ENCODE measurements at regions not wholly inside any gene's neighbourhood (a gene's known extent, or its start where the extent isn't known, plus 50 kb on each side); places are given as distances from the start of the nearest gene placed in this dataset.

DNA sequence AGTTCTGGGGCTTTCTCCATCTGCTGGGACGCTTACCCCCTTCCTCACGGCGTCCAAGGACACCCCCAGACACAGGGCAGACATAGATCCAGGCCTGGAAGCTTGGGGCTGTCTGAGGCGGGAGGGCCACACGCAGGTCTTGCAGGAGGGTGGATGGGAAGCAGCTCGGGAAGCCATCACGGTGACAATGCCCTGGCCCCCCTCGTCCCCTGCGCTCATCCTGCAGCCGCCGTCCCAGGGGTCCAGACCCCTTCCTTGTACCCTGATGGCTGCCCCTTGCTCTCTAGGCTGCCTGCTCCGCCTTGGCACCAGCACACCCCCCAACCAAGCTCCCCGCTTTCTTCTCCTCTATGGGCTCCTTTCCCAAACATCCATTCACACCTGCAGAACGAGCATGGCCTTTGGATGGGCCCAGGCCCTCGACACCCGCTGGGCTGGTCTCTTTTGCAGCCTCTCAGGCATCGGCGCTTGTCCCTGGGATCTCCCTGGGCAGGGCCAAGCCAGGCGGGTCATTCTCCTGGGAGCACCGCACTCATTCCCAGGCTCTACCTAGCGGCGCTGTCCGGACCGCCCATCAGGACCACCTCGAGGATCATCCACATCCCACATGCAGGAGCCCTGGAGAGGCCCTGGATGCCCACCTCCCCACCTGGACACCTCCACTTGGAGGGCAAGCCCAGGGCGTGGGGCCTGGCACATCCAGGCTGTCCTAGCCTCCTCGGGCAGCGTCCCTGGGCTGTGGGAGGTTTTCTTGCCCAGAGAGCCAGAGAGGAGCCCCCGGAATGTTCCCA is 274.9 kb downstream of the NDUFA10 start:
- H3K27ac Mint-ChIP-seq = no peak overlapping the region
- H3K27me3 Mint-ChIP-seq = no peaks in the 10 kb centered on the region
- H3K36me3 Mint-ChIP-seq (ENCODE audit: low read depth) = no peaks in the 10 kb centered on the region
- CTCF ChIA-PET = no interaction called here
- peaks cover 4% of the 10 kb centered on the region for H3K4me1 Mint-ChIP-seq
- H3K4me3 Mint-ChIP-seq = no peak overlapping the region
- POLR2A ChIA-PET = interaction anchor here (1.0 kb wide), 1 partner anchor 14 kb away, joined by 3 read pairs; no protein-coding TSS in a partner anchor
- H3K9me3 Mint-ChIP-seq = no peaks in the 10 kb centered on the region
- DNase-seq = no peak

- no peaks in the 10 kb centered on the region for H3K27me3 Mint-ChIP-seq
- no peaks in the 10 kb centered on the region for H3K36me3 Mint-ChIP-seq (ENCODE audit: low read depth)
- no peaks in the 10 kb centered on the region for H3K9me3 Mint-ChIP-seq
- no peak for DNase-seq
- ChIA-PET POLR2A (interaction anchor here (1.0 kb wide), 1 partner anchor 15 kb away, joined by 3 read pairs; no protein-coding TSS in a partner anchor), CTCF (no interaction called here)
- H3K4me3 Mint-ChIP-seq = no peak overlapping the region
- H3K4me1 Mint-ChIP-seq = peaks cover 4% of the 10 kb centered on the region
- H3K27ac Mint-ChIP-seq = no peak overlapping the region
Observed at GRCh38 chr2:239749272-239749873, 275.8 kb downstream of the NDUFA10 start.

DNA sequence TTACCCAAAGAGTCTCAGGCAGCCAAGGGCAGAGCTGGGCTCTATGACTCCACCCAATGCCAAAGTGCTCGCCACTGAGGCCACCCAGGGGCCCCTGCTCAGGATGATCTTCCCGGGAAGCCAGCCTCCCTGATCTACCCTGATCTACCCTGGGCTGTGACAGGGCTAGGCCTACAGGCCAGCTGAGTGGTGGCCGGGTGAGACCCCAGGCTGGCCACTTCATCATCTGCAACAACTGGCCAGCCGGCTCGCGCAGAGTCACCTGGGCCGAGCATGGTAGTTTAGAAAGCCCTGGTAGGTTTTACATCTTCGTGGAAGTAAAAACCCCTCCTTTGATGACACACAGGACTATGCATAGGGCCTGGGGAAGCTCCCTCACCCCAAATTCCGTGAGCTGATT is 276.3 kb downstream of the NDUFA10 start:
- H3K27me3 Mint-ChIP-seq = no peaks in the 10 kb centered on the region
- no peak for DNase-seq
- ChIA-PET POLR2A (no interaction called here), CTCF (no interaction called here)
- H3K4me3 Mint-ChIP-seq = no peak overlapping the region
- peaks cover 4% of the 10 kb centered on the region for H3K4me1 Mint-ChIP-seq
- no peaks in the 10 kb centered on the region for H3K36me3 Mint-ChIP-seq (ENCODE audit: low read depth)
- no peaks in the 10 kb centered on the region for H3K9me3 Mint-ChIP-seq
- H3K27ac Mint-ChIP-seq = no peak overlapping the region

DNA sequence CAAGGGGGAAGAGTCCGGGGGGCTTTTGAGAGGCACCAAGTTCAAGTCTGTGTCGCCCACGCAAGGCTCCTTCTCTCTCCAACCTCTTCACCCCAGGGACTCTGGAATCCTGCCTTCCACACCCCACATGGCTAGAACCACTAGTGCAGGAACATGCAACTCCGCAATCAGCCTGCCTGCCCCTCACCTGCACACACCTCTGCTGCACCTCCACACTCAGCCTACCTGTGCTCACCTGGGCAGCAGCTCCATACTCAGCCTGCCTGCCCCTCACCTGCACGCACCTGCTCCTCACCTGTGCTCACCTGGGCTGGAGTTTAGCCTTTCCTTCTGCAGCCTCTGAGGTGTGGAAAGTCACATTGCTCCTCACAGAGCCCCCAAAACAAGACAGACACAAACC is 277.4 kb downstream of the NDUFA10 start:
- H3K4me3 Mint-ChIP-seq = no peak overlapping the region
- ChIA-PET POLR2A (no interaction called here), CTCF (no interaction called here)
- DNase-seq = no peak
- no peak overlapping the region for H3K27ac Mint-ChIP-seq
- peaks cover 4% of the 10 kb centered on the region for H3K4me1 Mint-ChIP-seq
- H3K27me3 Mint-ChIP-seq = no peaks in the 10 kb centered on the region
- no peaks in the 10 kb centered on the region for H3K36me3 Mint-ChIP-seq (ENCODE audit: low read depth)
- no peaks in the 10 kb centered on the region for H3K9me3 Mint-ChIP-seq

- Mint-ChIP-seq H3K4me3 (no peak overlapping the region), H3K9me3 (no peaks in the 10 kb centered on the region), H3K4me1 (peaks cover 4% of the 10 kb centered on the region), H3K27ac (no peak overlapping the region), H3K36me3 (ENCODE audit: low read depth) (no peaks in the 10 kb centered on the region), H3K27me3 (no peaks in the 10 kb centered on the region)
- DNase-seq = no peak
- ChIA-PET CTCF (no interaction called here), POLR2A (no interaction called here)
Observed at GRCh38 chr2:239747274-239747673, 277.9 kb downstream of the NDUFA10 start.

GRCh38 chr2:239746559-239747246 is 278.4 kb downstream of the NDUFA10 start:
- Mint-ChIP-seq H3K27me3 (no peaks in the 10 kb centered on the region), H3K4me1 (peaks cover 4% of the 10 kb centered on the region), H3K36me3 (ENCODE audit: low read depth) (no peaks in the 10 kb centered on the region), H3K4me3 (no peak overlapping the region), H3K27ac (no peak overlapping the region), H3K9me3 (no peaks in the 10 kb centered on the region)
- DNase-seq = no peak
- ChIA-PET CTCF (no interaction called here), POLR2A (no interaction called here)

DNA sequence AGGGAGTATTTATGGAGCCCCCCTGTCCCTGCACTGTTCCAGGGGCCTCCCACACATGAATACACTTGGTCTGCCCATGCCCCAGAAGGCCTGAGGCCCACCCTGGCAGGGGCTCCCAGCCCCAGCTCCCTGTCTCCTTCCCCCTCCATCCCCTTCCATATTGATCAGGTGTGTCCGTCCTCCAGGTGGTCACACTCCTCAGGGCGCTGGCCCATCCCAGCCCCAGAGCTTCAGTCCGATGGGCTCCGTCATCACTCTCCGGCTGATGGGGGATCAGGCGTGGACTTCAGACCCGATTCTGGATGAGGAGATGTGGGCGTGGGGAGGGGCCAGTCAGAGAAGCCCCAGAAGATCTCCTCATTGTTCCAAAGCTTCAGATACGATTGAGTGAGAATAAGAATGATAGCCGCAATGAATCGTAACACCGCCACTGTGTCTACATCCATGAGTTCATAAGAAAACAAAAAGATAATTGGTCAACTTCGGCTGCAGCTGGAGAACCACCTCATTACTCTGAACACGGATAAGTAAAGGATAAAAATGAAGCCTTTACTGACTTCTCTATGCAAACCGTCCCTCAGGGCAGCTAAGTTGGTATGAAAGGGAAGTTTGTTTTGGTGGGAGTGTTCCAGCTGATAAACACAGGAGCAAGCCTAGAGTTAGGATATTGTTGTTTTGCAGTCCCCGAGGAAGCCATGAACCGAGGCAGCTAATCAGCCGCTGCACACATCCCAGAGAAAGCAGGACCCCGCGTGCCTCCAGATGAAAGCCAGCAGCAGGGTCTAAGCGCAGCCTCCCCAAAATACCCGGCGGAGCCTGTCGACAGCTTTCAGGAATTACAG is 279.5 kb downstream of the NDUFA10 start:
- Mint-ChIP-seq H3K36me3 (ENCODE audit: low read depth) (no peaks in the 10 kb centered on the region), H3K9me3 (no peaks in the 10 kb centered on the region), H3K27me3 (no peaks in the 10 kb centered on the region), H3K4me3 (no peak overlapping the region), H3K4me1 (peaks cover 4% of the 10 kb centered on the region), H3K27ac (no peak overlapping the region)
- DNase-seq = no peak
- ChIA-PET CTCF (interaction anchor here (0.6 kb wide), 1 partner anchor 162 kb away, joined by 3 read pairs; no protein-coding TSS in a partner anchor), POLR2A (no interaction called here)

DNA sequence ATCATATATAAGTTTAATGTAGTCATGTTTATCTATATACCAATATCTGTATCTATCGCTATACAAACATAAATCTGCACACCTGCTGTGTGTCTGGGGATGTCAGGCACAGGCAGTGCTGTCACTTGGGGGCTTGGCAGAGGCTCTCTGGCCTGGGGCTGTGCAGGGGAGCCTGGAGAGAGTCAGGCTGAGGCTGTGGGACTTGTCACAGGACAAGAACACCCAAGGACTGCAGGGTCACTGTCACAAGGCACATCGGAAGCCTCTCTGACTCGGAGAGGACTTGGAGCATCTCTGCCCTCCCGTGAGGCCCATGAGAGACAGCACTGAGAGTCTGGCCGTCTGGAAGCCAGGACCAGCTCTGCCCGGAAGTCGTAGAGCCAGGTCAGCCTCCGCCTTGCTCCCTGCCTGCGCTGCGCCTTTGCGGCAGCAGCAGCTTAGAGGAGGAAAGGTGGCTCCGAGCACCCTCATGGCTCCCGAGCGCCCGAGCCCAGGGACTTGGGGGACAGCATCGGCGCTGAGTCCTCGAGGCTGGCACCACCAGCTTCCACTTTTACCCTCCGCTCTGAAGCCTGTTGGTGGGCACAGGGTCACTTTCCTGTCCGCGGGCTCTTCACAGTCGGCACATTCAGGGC is 280.3 kb downstream of the NDUFA10 start:
- H3K27me3 Mint-ChIP-seq = no peaks in the 10 kb centered on the region
- peaks cover 4% of the 10 kb centered on the region for H3K4me1 Mint-ChIP-seq
- no peaks in the 10 kb centered on the region for H3K9me3 Mint-ChIP-seq
- H3K4me3 Mint-ChIP-seq = no peak overlapping the region
- no peaks in the 10 kb centered on the region for H3K36me3 Mint-ChIP-seq (ENCODE audit: low read depth)
- POLR2A ChIA-PET = no interaction called here
- H3K27ac Mint-ChIP-seq = no peak overlapping the region
- CTCF ChIA-PET = interaction anchor here (0.6 kb wide), 1 partner anchor 163 kb away, joined by 3 read pairs; no protein-coding TSS in a partner anchor
- no peak for DNase-seq

DNA sequence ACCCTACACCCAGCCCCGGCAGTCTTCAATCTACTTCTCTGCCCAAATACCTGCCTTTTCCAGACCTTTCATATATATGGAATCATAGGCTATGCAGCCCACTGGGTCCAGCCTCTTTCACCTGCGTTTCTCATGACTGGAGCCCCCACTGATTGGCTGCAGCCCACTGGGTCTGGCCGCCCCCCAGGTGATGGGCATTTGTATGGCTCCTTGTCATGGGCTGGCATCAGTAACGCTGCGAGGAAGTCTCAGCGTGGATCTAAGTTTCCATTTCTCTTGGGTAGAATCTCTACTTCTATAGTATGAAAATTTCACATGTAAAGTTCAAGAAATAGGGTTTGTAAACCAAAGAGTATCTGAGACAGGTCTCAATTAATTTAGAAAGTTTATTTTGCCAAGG is 281.9 kb downstream of the NDUFA10 start:
- Mint-ChIP-seq H3K36me3 (ENCODE audit: low read depth) (no peaks in the 10 kb centered on the region), H3K4me1 (peaks cover 4% of the 10 kb centered on the region), H3K27ac (no peak overlapping the region), H3K9me3 (no peaks in the 10 kb centered on the region), H3K4me3 (no peak overlapping the region), H3K27me3 (no peaks in the 10 kb centered on the region)
- ChIA-PET POLR2A (interaction anchor here (0.6 kb wide), 1 partner anchor 555 kb away, joined by 3 read pairs; no protein-coding TSS in a partner anchor), CTCF (no interaction called here)
- DNase-seq = no peak

- H3K27me3 Mint-ChIP-seq = no peaks in the 10 kb centered on the region
- no peak for DNase-seq
- H3K4me1 Mint-ChIP-seq = peaks cover 2% of the 10 kb centered on the region
- CTCF ChIA-PET = no interaction called here
- no peak overlapping the region for H3K4me3 Mint-ChIP-seq
- H3K9me3 Mint-ChIP-seq = no peaks in the 10 kb centered on the region
- POLR2A ChIA-PET = interaction anchor here (0.6 kb wide), 1 partner anchor 554 kb away, joined by 3 read pairs; no protein-coding TSS in a partner anchor
- no peaks in the 10 kb centered on the region for H3K36me3 Mint-ChIP-seq (ENCODE audit: low read depth)
- H3K27ac Mint-ChIP-seq = no peak overlapping the region
Observed at GRCh38 chr2:239742377-239742776, 282.8 kb downstream of the NDUFA10 start.

GRCh38 chr2:239739206-239739605 is 285.9 kb downstream of the NDUFA10 start:
- H3K4me3 Mint-ChIP-seq = no peak overlapping the region
- H3K27me3 Mint-ChIP-seq = no peaks in the 10 kb centered on the region
- no peak overlapping the region for H3K27ac Mint-ChIP-seq
- H3K4me1 Mint-ChIP-seq = no peaks in the 10 kb centered on the region
- DNase-seq = no peak
- CTCF ChIA-PET = no interaction called here
- POLR2A ChIA-PET = no interaction called here
- H3K36me3 Mint-ChIP-seq (ENCODE audit: low read depth) = no peaks in the 10 kb centered on the region
- H3K9me3 Mint-ChIP-seq = no peaks in the 10 kb centered on the region

DNA sequence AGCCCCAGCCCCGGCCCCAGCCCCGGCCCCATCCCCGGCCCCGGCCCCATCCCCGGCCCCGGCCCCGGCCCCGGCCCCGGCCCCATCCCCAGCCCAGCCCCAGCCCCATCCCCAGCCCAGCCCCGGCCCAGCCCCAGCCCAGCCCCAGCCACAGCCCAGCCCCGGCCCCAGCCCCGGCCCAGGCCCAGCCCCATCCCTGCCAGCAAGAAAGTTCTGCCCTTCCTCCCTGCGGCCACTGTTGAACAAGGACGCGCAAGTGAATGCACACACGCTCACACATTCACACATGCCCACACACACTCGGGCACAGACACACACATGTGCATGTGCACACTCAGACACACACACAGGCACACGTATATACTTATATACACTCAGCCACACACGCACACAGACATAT is 287.0 kb downstream of the NDUFA10 start:
- POLR2A ChIA-PET = no interaction called here
- Mint-ChIP-seq H3K27ac (no peak overlapping the region), H3K36me3 (ENCODE audit: low read depth) (no peaks in the 10 kb centered on the region), H3K9me3 (peaks cover 5% of the 10 kb centered on the region), H3K27me3 (no peaks in the 10 kb centered on the region), H3K4me1 (no peaks in the 10 kb centered on the region), H3K4me3 (no peak overlapping the region)
- DNase-seq = no peak
- CTCF ChIA-PET = no interaction called here

- ChIA-PET CTCF (no interaction called here), POLR2A (no interaction called here)
- H3K36me3 Mint-ChIP-seq (ENCODE audit: low read depth) = no peaks in the 10 kb centered on the region
- H3K27me3 Mint-ChIP-seq = no peaks in the 10 kb centered on the region
- no peak for DNase-seq
- peaks cover 5% of the 10 kb centered on the region for H3K9me3 Mint-ChIP-seq
- H3K4me1 Mint-ChIP-seq = no peaks in the 10 kb centered on the region
- H3K4me3 Mint-ChIP-seq = no peak overlapping the region
- no peak overlapping the region for H3K27ac Mint-ChIP-seq
Observed at GRCh38 chr2:239737144-239737463, 288.0 kb downstream of the NDUFA10 start.
